OCI-LY3 (cell line): ENCODE measurements at regions not wholly inside any gene's neighbourhood (a gene's known extent, or its start where the extent isn't known, plus 50 kb on each side); places are given as distances from the start of the nearest gene placed in this dataset.
"Not testable (repeated sequence)": the region's sequence is repeated elsewhere in the genome, so short reads cannot be mapped to it uniquely, and the experiment has no call there.

ENCODE experiments used
- H2AFZ ChIP-seq: fragments of 200-600, 300-600 bp; shearing (Covaris generic); 2 replicates; pipeline ENCODE4 v1.6.0; 2014; ENCODE audit warnings: antibody characterized with exemption, low read depth, low read length
- H3K27ac ChIP-seq: fragments of 200-600, 300-600 bp; sonication (generic); 2 replicates; pipeline ENCODE4 v1.5.1; 2014; ENCODE audit warnings: mild to moderate bottlenecking, low read length, moderate library complexity, mixed read lengths
- H3K27me3 ChIP-seq: fragments of 200-600, 300-600 bp; sonication (generic); 2 replicates; pipeline ENCODE4 v1.6.1; 2014; ENCODE audit warnings: low read depth, low read length, mixed read lengths
- H3K36me3 ChIP-seq: fragments of 200-600, 300-600 bp; sonication (generic); replicated peaks from 2 replicates; pipeline ENCODE3; 2014; ENCODE audit warnings: low read depth, low read length, mixed read lengths
- H3K4me1 ChIP-seq: fragments of 300-600, 200-600 bp; sonication (generic); 2 replicates; pipeline ENCODE4 v1.6.1; 2014; ENCODE audit warnings: low read length, mixed read lengths
- H3K4me2 ChIP-seq: fragments of 200-600, 300-600 bp; sonication (generic); 2 replicates; pipeline ENCODE4 v1.6.1; 2014; ENCODE audit warnings: low read length, mixed read lengths
- H3K4me3 ChIP-seq: fragments of 300-600, 200-600 bp; sonication (generic); 2 replicates; pipeline ENCODE4 v1.5.1; 2014; ENCODE audit warnings: antibody characterized with exemption, mild to moderate bottlenecking, low read length, moderate library complexity
- H3K79me2 ChIP-seq: fragments of 300-600, 200-600 bp; shearing (Covaris generic); 2 replicates; pipeline ENCODE4 v1.6.1; 2014; ENCODE audit warnings: mild to moderate bottlenecking, low read length, mixed read lengths
- H3K9ac ChIP-seq: fragments of 300-600, 200-600 bp; shearing (Covaris generic); 2 replicates; pipeline ENCODE4 v1.6.0; 2014; ENCODE audit warnings: mild to moderate bottlenecking, low read length, moderate library complexity
- H3K9me3 ChIP-seq: fragments of 200-600, 300-600 bp; shearing (Covaris generic); 2 replicates; pipeline ENCODE4 v1.6.1; 2014; ENCODE audit warnings: low read length, mixed read lengths; ENCODE audit not compliant: insufficient read depth
- H4K20me1 ChIP-seq: fragments of 200-600, 300-600 bp; sonication (generic); 2 replicates; pipeline ENCODE4 v1.6.1; 2016; ENCODE audit warnings: low read length, mixed read lengths; ENCODE audit not compliant: insufficient read depth
- CTCF ChIP-seq: fragments of 200-600, 300-600 bp; sonication (generic); IDR thresholded peaks from 2 replicates; pipeline ENCODE4 v1.5.1; 2014; ENCODE audit warnings: antibody characterized with exemption, low read length, low read depth
- EZH2phosphoT487 ChIP-seq: fragments of 200-600 bp; shearing (Covaris generic); IDR thresholded peaks from 2 replicates; pipeline ENCODE4 v1.6.1; 2018; ENCODE audit warnings: antibody characterized with exemption, mixed run types, low read depth

- no peak overlapping the region for H3K27ac ChIP-seq
- no peak overlapping the region for H2AFZ ChIP-seq
- no peak overlapping the region for H3K4me2 ChIP-seq
These were observed 185.4 kb upstream of the PFKP start for GRCh38 chr10:2881720-2882620.

GRCh38 chr10:2880050-2880449 lies 187.3 kb upstream of the PFKP start:
- H3K9ac ChIP-seq, H3K79me2 ChIP-seq, H2AFZ ChIP-seq, H4K20me1 ChIP-seq, H3K27ac ChIP-seq, H3K36me3 ChIP-seq, H3K27me3 ChIP-seq, H3K4me1 ChIP-seq, H3K4me3 ChIP-seq, H3K9me3 ChIP-seq, H3K4me2 ChIP-seq: not testable (repeated sequence)

More at GRCh38 chr10:2881720-2882620, 185.4 kb upstream of the PFKP start:
- no peaks in the 10 kb centered on the region for H4K20me1 ChIP-seq
- H3K36me3 ChIP-seq, result no peaks in the 10 kb centered on the region
- H3K9ac ChIP-seq, result no peak overlapping the region
- H3K9me3 ChIP-seq, result no peaks in the 10 kb centered on the region
- no peak for TF ChIP-seq EZH2phosphoT487
- no peak for TF ChIP-seq CTCF
- no peaks in the 10 kb centered on the region for H3K79me2 ChIP-seq
- no peaks in the 10 kb centered on the region for H3K4me1 ChIP-seq
- peaks cover 7% of the 10 kb centered on the region; the same call in 1 of the 2 replicates for H3K27me3 ChIP-seq
- no peak overlapping the region for H3K4me3 ChIP-seq

- no peaks in the 10 kb centered on the region for H3K9me3 ChIP-seq
- H3K4me3 ChIP-seq, result no peak overlapping the region
- no peaks in the 10 kb centered on the region for H3K4me1 ChIP-seq
- no peak overlapping the region for H3K27ac ChIP-seq
- no peak overlapping the region for H2AFZ ChIP-seq
- H3K27me3 ChIP-seq, result peaks cover 7% of the 10 kb centered on the region; the same call in 1 of the 2 replicates
- no peak overlapping the region for H3K9ac ChIP-seq
- H3K4me2 ChIP-seq, result no peak overlapping the region
- no peaks in the 10 kb centered on the region for H3K36me3 ChIP-seq
- H4K20me1 ChIP-seq, result no peaks in the 10 kb centered on the region
- TF ChIP-seq CTCF (no peak), EZH2phosphoT487 (no peak)
- H3K79me2 ChIP-seq, result no peaks in the 10 kb centered on the region
These were observed 188.5 kb upstream of the PFKP start for GRCh38 chr10:2878818-2879217.

- Histone ChIP-seq H3K4me3 (no peak overlapping the region), H3K4me2 (no peak overlapping the region), H3K36me3 (no peaks in the 10 kb centered on the region), H3K27me3 (no peaks in the 10 kb centered on the region), H3K9ac (no peak overlapping the region), H3K9me3 (no peaks in the 10 kb centered on the region), H3K4me1 (no peaks in the 10 kb centered on the region), H2AFZ (no peak overlapping the region), H3K79me2 (no peaks in the 10 kb centered on the region), H4K20me1 (no peaks in the 10 kb centered on the region), H3K27ac (no peak overlapping the region)
- TF ChIP-seq CTCF (no peak), EZH2phosphoT487 (no peak)
These were observed 191.3 kb upstream of the PFKP start for GRCh38 chr10:2876032-2876431.
